HG02678 (cell line): ENCODE measurements at regions not wholly inside any gene's neighbourhood (a gene's known extent, or its start where the extent isn't known, plus 50 kb on each side); places are given as distances from the start of the nearest gene placed in this dataset.

Source experiments
- ATAC-seq: cut with Tn5 transposase; IDR thresholded peaks from one replicate; pipeline ENCODE4 v1.9.1; 2021; ENCODE audit warnings: mild to moderate bottlenecking, moderate library complexity; ENCODE audit not compliant: unreplicated experiment

DNA sequence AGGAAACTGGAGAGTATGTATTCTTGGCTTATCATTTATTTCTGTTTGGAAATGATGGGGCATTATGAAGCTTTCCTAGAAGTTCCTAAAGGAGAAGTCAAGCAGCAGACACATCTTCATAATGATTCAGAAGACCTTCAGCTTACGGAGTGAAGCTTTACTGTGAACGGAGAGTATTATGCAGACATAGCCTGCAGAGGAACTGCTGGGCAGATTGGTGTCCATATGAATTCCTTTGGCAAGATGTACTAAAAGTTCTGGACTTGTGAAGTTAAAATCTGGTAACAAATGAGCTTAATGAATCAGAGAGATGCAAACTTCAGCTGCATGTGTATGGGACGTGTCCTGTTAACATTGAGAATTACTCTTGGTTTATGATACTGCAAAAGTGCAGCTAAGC is 60.1 kb downstream of the NABP1 start:
- no peak for ATAC-seq

DNA sequence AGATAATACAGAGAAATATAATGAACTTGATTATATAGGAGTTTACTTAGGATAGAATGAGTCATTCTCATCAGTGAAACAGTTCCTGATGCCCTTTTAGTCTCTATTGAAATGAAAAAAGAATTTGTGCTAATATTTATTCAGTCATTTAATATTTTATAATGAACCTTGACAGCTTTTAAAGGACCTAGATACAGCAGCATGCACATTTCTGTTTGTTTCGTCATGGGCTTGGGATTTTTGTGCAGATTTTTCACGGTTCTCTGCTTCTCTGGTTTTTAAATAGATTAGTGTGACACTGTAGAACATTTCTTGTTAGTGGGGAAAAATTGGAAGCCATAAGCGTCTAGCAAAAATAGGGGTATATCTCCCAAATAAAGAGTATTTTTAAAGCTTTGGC is 60.7 kb downstream of the NABP1 start:
- ATAC-seq, result no peak

- ATAC-seq, result no peak
Measured at GRCh38 chr2:191739194-191739593, 61.3 kb downstream of the NABP1 start.

- peak; percentile 91 for ATAC-seq
Measured at GRCh38 chr2:191740016-191740419, 62.1 kb downstream of the NABP1 start.

GRCh38 chr2:191740759-191741158 is 62.8 kb downstream of the NABP1 start:
- no peak for ATAC-seq

DNA sequence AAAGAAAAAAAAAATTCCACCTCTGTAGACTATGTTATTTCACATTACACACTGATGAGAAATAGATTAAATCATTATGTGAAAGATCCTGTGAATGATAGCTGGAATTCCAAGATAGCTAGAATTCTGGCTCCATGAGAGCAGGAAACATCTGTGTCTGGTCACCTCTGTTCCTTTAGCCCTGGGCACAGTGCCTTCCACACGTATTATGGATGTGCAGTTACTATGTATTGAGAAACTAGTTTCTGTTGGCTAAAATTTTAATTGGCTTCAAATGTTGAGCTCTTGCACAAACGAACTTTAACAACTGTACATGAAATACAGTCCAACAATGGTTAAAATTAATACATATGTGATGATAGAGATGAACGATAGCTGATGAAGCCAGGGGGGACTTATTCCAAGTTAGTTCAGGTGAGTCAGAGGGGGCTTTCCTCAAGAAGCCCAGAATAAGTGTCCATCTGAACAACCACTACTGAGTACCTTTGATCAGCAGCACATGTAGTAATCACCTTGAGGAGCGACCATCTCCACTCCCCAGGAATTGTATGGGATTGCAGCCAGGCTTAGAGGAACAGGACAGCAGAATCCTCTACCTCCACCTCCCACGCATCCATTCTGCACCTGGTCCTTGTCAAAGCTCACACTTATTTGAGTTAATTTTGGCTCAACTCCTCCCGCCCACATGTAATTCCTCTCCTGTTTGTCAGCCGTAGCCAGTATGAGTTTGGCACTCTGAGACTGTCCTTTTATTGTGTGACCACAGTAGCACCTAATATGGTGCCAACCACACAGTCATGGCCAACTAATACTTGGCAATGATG is 68.6 kb downstream of the NABP1 start:
- no peak for ATAC-seq

- no peak for ATAC-seq
Measured at GRCh38 chr2:191747170-191747530, 69.2 kb downstream of the NABP1 start.

GRCh38 chr2:191748059-191748461 is 70.1 kb downstream of the NABP1 start:
- ATAC-seq, result peak; percentile 25

GRCh38 chr2:191748528-191749180 is 70.7 kb downstream of the NABP1 start:
- ATAC-seq, result peak; percentile 81

DNA sequence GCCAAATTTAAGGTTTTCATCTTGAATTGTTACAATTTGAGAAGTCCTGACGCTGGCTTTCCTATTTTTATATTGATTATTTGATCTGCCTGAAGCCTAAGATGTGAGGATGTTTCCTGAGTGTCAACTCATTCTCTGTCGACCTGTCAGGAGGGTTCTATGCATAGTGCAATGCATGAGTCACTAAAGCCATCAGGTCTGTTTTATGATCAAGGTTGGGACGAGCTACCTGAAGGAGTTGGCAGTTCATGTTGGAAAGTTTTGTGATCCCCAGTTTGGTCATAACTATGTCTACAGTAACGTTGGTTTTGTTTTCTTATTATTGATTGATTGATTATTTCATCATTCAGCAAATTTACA is 71.2 kb downstream of the NABP1 start:
- ATAC-seq, result no peak

DNA sequence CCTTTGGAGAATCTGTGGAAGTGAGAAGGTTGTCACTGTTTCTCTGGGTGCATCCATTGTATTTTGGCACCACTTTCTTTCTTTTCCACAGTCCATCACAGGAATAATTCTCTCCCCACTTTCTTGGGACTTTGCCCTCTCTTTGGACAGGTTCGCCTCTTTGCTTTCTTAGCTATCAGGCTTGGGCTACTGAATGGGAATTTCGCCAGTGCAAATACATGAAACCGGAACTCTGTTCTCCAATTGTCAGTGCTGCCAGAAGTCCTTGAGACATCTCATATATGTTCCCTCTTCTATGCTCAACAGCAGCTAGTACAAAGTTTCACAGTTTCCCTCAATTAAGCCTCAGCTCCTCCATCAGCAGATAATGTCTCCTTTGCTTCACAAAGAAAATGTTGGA is 76.2 kb downstream of the NABP1 start:
- no peak for ATAC-seq

DNA sequence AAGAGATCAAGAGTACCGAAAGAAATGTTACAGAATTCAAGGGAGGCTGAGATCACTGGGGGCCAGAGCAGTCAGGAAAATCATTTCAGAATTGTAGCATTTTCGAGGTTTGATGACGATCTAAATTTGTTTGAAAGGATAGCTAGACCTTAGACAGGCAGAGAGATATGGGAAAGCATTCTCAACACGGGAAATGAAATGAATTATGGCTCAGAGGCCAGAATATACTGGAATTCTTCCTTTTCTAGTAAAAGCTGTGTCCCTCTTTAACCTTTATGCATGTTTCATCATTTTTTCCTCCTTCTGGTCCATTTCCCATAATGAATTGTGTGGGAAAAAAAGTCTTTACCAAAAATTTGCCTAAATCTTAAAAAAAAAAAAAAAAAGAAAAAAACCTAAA is 78.8 kb downstream of the NABP1 start:
- no peak for ATAC-seq

DNA sequence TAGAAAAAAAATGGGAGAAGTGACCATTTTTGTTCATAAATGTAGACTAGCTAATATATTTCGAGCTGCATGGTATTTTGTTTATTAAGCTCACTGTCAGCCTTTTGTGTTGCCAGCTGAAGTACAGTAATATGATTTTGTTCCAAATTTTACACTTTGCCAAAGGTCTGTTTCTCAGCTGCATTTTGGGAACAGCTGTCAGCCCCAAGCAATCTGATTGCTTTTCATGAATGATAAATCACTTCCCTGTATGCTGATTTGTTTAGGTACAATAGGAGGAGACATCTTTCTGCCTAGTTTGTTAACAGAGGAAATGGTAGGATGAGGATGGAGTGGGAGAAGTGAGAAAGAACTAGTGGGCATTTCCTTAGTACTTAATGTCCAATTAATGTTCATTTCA is 79.3 kb downstream of the NABP1 start:
- ATAC-seq, result no peak

- peak; percentile 100 for ATAC-seq
Measured at GRCh38 chr2:191758518-191759507, 80.9 kb downstream of the NABP1 start.

DNA sequence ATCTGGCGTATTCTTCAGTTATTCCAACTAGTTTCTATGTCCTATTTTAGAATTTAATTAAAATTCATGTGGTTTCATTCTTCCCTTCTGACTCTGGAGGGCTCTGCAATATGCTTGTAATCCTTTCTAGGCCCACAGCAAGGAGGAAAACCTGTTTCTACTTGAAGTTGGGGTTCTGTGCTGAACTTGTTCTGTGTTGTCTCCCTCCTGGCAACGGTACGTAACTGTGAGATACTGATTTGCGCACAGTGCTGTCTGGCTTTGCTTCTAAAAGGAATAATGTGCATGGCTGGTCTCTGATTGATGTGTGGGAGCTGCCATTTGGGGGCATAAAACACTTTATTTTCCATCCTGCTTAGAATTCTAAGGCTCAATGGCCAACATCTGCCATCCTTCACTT is 81.7 kb downstream of the NABP1 start:
- ATAC-seq, result no peak

DNA sequence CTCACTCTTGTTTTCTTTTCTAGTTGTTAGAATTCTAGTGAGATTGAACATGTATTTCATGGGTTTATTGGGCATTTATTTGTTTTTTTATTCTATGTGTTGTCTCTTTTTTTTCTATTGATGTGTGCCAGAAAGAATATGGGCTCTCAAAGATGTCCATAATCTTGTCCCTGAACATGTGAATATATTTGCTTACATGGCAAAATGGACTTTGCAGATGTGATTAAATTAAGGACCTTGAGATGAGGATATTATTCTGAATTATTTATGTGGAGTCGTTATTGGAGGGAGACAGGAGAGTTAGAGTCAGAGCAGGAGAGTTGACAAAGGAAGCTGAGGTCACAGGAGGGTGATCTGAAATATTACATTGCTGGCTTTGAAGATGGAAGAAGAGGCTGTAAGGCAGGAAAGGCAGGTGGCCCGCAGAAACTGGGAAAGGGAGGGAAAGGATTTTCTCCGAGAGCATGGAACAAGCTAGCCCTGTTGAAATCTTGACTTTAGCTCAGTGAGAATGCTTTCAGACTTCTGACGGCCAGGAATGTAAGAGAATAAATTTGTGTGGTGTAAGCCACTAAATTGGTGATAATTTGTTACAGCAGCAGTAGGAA is 82.8 kb downstream of the NABP1 start:
- ATAC-seq, result no peak

- ATAC-seq, result no peak
Measured at GRCh38 chr2:191773136-191773535, 73.8 kb downstream of the CAVIN2 start.

GRCh38 chr2:191777351-191777750 is 69.5 kb downstream of the CAVIN2 start:
- no peak for ATAC-seq

- no peak for ATAC-seq
Measured at GRCh38 chr2:191778041-191778440, 68.8 kb downstream of the CAVIN2 start.

GRCh38 chr2:191782351-191782750 is 64.5 kb downstream of the CAVIN2 start:
- no peak for ATAC-seq

- ATAC-seq, result no peak
Measured at GRCh38 chr2:191783416-191783815, 63.5 kb downstream of the CAVIN2 start.
